ENCODE measurements at regions not wholly inside any gene's neighbourhood (a gene's known extent, or its start where the extent isn't known, plus 50 kb on each side); places are given as distances from the start of the nearest gene placed in this dataset.

- H3K9ac ChIP-seq (ENCODE audit: low read length): no peak overlapping the region
- H3K9me3 ChIP-seq (ENCODE audit: control insufficient read depth, insufficient read depth, low read depth, low read length): peaks cover 37% of the 10 kb centered on the region
- H3K27me3 ChIP-seq (ENCODE audit: control insufficient read depth, insufficient read depth, low read length): no peaks in the 10 kb centered on the region
- no peak overlapping the region for H3K27ac ChIP-seq (ENCODE audit: low read depth, low read length)
- H3K4me1 ChIP-seq (ENCODE audit: control insufficient read depth, insufficient read depth, low read length): peaks cover 3% of the 10 kb centered on the region; the same call in 1 of the 2 replicates
- H3K36me3 ChIP-seq (ENCODE audit: control insufficient read depth, insufficient read depth, low read length): no peaks in the 10 kb centered on the region; the same call in 1 of the 2 replicates
- H3K4me3 ChIP-seq (ENCODE audit: low read depth, low read length): no peak overlapping the region
Measured at GRCh38 chr2:167451496-167452289, 563.4 kb downstream of the XIRP2 start.

DNA sequence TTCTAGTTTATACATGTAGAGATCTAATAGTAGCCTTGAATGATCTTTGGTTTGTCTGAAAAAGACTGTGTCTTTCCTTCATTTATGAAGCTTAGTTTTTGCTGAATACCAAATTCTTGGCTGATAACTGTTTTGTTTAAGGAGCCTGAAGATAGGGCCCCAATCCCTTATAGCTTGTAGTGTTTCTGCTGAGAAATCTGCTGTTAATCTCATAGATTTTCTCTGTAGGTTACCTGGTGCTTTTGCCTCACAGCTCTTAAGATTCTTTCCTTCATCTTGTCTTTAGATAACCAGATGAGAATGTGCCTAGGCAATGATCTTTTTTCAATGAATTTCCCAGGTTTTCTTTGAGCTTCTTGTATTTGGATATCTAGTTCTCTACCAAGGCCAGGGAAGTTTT, 562.1 kb downstream of the XIRP2 start:
- peaks cover 40% of the 10 kb centered on the region for H3K9me3 ChIP-seq (ENCODE audit: control insufficient read depth, insufficient read depth, low read depth, low read length)
- H3K4me1 ChIP-seq (ENCODE audit: control insufficient read depth, insufficient read depth, low read length): peaks cover 3% of the 10 kb centered on the region; the same call in 1 of the 2 replicates
- no peak overlapping the region for H3K4me3 ChIP-seq (ENCODE audit: low read depth, low read length)
- H3K9ac ChIP-seq (ENCODE audit: low read length): no peak overlapping the region
- H3K27ac ChIP-seq (ENCODE audit: low read depth, low read length): no peak overlapping the region
- H3K36me3 ChIP-seq (ENCODE audit: control insufficient read depth, insufficient read depth, low read length): no peaks in the 10 kb centered on the region; the same call in 1 of the 2 replicates
- no peaks in the 10 kb centered on the region for H3K27me3 ChIP-seq (ENCODE audit: control insufficient read depth, insufficient read depth, low read length)

- Histone ChIP-seq H3K27me3 (ENCODE audit: control insufficient read depth, insufficient read depth, low read length) (no peaks in the 10 kb centered on the region), H3K9me3 (ENCODE audit: control insufficient read depth, insufficient read depth, low read depth, low read length) (peaks cover 2% of the 10 kb centered on the region; the same call in 1 of the 2 replicates), H3K36me3 (ENCODE audit: control insufficient read depth, insufficient read depth, low read length) (no peaks in the 10 kb centered on the region), H3K4me1 (ENCODE audit: control insufficient read depth, insufficient read depth, low read length) (peaks cover 15% of the 10 kb centered on the region; the same call in 1 of the 2 replicates), H3K9ac (ENCODE audit: low read length) (no peak overlapping the region), H3K4me3 (ENCODE audit: low read depth, low read length) (no peak overlapping the region), H3K27ac (ENCODE audit: low read depth, low read length) (no peak overlapping the region)
Measured at GRCh38 chr2:167440382-167440781, 552.1 kb downstream of the XIRP2 start.

GRCh38 chr2:167438206-167438605, 549.9 kb downstream of the XIRP2 start:
- Histone ChIP-seq H3K9me3 (ENCODE audit: control insufficient read depth, insufficient read depth, low read depth, low read length) (peaks cover 2% of the 10 kb centered on the region; the same call in 1 of the 2 replicates), H3K4me3 (ENCODE audit: low read depth, low read length) (no peak overlapping the region), H3K27ac (ENCODE audit: low read depth, low read length) (no peak overlapping the region), H3K27me3 (ENCODE audit: control insufficient read depth, insufficient read depth, low read length) (no peaks in the 10 kb centered on the region), H3K9ac (ENCODE audit: low read length) (no peak overlapping the region), H3K4me1 (ENCODE audit: control insufficient read depth, insufficient read depth, low read length) (peaks cover 15% of the 10 kb centered on the region; the same call in 1 of the 2 replicates), H3K36me3 (ENCODE audit: control insufficient read depth, insufficient read depth, low read length) (no peaks in the 10 kb centered on the region)

- H3K27ac ChIP-seq (ENCODE audit: low read depth, low read length): no peak overlapping the region
- no peak overlapping the region for H3K4me3 ChIP-seq (ENCODE audit: low read depth, low read length)
- H3K9me3 ChIP-seq (ENCODE audit: control insufficient read depth, insufficient read depth, low read depth, low read length): peaks cover 2% of the 10 kb centered on the region; the same call in 1 of the 2 replicates
- H3K27me3 ChIP-seq (ENCODE audit: control insufficient read depth, insufficient read depth, low read length): no peaks in the 10 kb centered on the region
- no peaks in the 10 kb centered on the region; the same call in 1 of the 2 replicates for H3K4me1 ChIP-seq (ENCODE audit: control insufficient read depth, insufficient read depth, low read length)
- H3K9ac ChIP-seq (ENCODE audit: low read length): no peak overlapping the region
- H3K36me3 ChIP-seq (ENCODE audit: control insufficient read depth, insufficient read depth, low read length): no peaks in the 10 kb centered on the region
Measured at GRCh38 chr2:167431949-167432348, 543.7 kb downstream of the XIRP2 start.

GRCh38 chr2:167430447-167430846, 542.2 kb downstream of the XIRP2 start:
- Histone ChIP-seq H3K9ac (ENCODE audit: low read length) (no peak overlapping the region), H3K27ac (ENCODE audit: low read depth, low read length) (no peak overlapping the region), H3K4me3 (ENCODE audit: low read depth, low read length) (no peak overlapping the region), H3K9me3 (ENCODE audit: control insufficient read depth, insufficient read depth, low read depth, low read length) (peaks cover 8% of the 10 kb centered on the region; the same call in 1 of the 2 replicates), H3K36me3 (ENCODE audit: control insufficient read depth, insufficient read depth, low read length) (no peaks in the 10 kb centered on the region), H3K27me3 (ENCODE audit: control insufficient read depth, insufficient read depth, low read length) (no peaks in the 10 kb centered on the region), H3K4me1 (ENCODE audit: control insufficient read depth, insufficient read depth, low read length) (no peaks in the 10 kb centered on the region)

DNA sequence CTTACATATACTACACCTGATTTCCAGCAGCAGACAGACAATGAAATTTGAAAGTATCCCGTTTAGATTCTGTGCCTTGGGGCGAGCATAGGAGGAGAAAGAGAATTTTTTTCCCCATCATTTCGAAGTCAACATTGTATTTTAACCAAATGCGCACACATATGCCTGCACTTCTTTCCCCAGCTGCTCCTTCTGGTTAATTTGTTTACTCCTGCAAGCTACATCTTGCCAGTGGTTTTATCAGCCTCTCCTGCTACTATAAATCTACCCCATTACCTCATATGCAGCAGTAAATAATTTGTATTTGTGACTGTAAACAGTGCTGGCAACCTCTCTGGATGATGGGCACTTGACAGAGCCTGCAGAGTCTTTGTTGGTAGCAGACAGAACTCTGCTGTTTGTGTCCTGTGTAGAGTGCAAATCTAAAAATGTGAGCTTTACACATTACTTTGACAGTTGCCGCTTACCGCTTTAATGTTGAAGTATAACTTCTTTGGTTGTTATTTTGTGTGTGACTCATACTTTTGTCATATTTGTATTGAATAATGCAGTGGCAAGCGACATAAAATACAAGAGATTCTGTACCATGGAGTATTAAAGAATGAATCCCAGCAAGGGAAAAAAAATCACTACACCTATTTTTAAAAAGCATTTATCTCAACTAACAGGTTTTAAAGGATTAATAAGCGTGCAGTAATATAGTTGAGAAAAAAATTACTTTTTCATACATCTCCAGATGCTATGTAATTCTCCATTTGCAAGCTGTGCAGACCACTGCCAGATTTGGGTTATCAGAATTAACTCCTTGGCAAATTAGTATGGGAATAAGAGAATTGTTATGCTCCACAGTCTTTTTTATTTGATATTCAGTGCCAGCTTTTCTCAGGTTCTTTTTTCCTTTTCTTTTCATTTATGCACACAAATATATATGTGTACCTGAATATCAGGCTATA, 536.8 kb downstream of the XIRP2 start:
- Histone ChIP-seq H3K4me1 (ENCODE audit: control insufficient read depth, insufficient read depth, low read length) (peaks cover 8% of the 10 kb centered on the region; the same call in 1 of the 2 replicates), H3K27me3 (ENCODE audit: control insufficient read depth, insufficient read depth, low read length) (no peaks in the 10 kb centered on the region), H3K27ac (ENCODE audit: low read depth, low read length) (no peak overlapping the region), H3K9ac (ENCODE audit: low read length) (no peak overlapping the region), H3K36me3 (ENCODE audit: control insufficient read depth, insufficient read depth, low read length) (no peaks in the 10 kb centered on the region), H3K9me3 (ENCODE audit: control insufficient read depth, insufficient read depth, low read depth, low read length) (peaks cover 8% of the 10 kb centered on the region; the same call in 1 of the 2 replicates), H3K4me3 (ENCODE audit: low read depth, low read length) (no peak overlapping the region)

DNA sequence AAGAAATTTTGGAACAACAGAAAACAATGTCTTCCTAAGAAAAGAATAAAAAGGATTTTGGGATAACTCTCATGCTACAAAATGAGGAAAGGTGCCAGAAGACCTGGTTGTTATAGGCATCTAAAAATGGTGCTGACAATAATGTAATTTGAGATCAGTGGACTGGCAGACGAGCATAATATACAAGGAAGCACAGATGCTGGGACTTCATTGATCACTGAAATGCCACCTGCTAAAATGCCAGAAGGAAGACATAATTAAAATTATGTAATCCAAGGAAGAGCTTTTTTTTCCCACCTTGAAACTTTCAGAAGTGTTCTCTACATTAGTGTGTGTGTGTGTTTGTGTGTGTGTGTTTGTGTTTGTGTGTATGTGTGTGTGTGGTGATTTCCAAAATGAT, 535.9 kb downstream of the XIRP2 start:
- Histone ChIP-seq H3K4me1 (ENCODE audit: control insufficient read depth, insufficient read depth, low read length) (peaks cover 8% of the 10 kb centered on the region; the same call in 1 of the 2 replicates), H3K9me3 (ENCODE audit: control insufficient read depth, insufficient read depth, low read depth, low read length) (peaks cover 8% of the 10 kb centered on the region; the same call in 1 of the 2 replicates), H3K27me3 (ENCODE audit: control insufficient read depth, insufficient read depth, low read length) (no peaks in the 10 kb centered on the region), H3K9ac (ENCODE audit: low read length) (no peak overlapping the region), H3K4me3 (ENCODE audit: low read depth, low read length) (no peak overlapping the region), H3K36me3 (ENCODE audit: control insufficient read depth, insufficient read depth, low read length) (no peaks in the 10 kb centered on the region), H3K27ac (ENCODE audit: low read depth, low read length) (no peak overlapping the region)

DNA sequence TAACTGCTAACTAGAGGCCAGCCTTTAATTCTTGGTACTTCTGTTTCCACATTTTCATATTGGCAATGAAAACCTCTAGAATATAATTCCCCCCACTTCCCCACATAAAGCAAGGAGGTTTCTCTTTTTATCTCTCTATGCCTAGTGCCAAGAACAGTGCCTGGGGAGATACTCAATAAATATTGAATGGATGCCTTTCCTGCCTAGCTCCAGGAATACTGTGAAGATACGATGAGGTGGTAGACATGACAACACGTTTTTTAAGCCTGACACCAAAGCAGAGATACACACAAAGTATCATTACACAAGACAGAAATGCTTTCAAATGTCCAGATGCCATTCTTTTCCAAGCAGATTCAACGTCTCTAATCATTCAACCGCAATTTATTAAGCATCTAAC, 535.5 kb downstream of the XIRP2 start:
- Histone ChIP-seq H3K4me1 (ENCODE audit: control insufficient read depth, insufficient read depth, low read length) (peaks cover 8% of the 10 kb centered on the region; the same call in 1 of the 2 replicates), H3K27me3 (ENCODE audit: control insufficient read depth, insufficient read depth, low read length) (no peaks in the 10 kb centered on the region)

DNA sequence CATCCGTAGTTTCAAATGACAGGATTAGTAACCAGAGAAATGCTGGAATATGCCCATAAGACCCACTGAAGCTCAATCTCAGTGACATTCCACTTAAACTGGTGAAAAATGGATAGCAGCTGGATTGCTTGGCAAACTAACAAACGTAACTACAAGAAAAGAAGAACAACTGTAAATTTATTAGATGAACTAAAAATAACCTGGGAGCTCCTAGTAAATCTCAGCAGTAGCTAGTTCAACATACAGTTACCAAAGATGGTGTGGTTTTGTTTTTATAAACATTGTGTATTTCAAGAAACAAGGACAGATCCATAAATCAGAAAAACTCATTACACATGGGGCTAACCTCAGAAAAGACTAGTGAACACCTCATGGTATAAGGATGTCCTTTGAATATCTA, 531.9 kb downstream of the XIRP2 start:
- Histone ChIP-seq H3K9ac (ENCODE audit: low read length) (no peak overlapping the region), H3K27me3 (ENCODE audit: control insufficient read depth, insufficient read depth, low read length) (no peaks in the 10 kb centered on the region), H3K27ac (ENCODE audit: low read depth, low read length) (no peak overlapping the region), H3K4me1 (ENCODE audit: control insufficient read depth, insufficient read depth, low read length) (peaks cover 8% of the 10 kb centered on the region; the same call in 1 of the 2 replicates), H3K9me3 (ENCODE audit: control insufficient read depth, insufficient read depth, low read depth, low read length) (peaks cover 17% of the 10 kb centered on the region), H3K4me3 (ENCODE audit: low read depth, low read length) (no peak overlapping the region), H3K36me3 (ENCODE audit: control insufficient read depth, insufficient read depth, low read length) (0 out of 2 replicates have a peak, but pooled peaks cover 2% of the 10 kb centered on the region)

More for the DNA sequence above, 535.5 kb downstream of the XIRP2 start:
- Histone ChIP-seq H3K4me3 (ENCODE audit: low read depth, low read length) (no peak overlapping the region), H3K36me3 (ENCODE audit: control insufficient read depth, insufficient read depth, low read length) (no peaks in the 10 kb centered on the region), H3K9me3 (ENCODE audit: control insufficient read depth, insufficient read depth, low read depth, low read length) (peaks cover 8% of the 10 kb centered on the region; the same call in 1 of the 2 replicates), H3K27ac (ENCODE audit: low read depth, low read length) (no peak overlapping the region), H3K9ac (ENCODE audit: low read length) (no peak overlapping the region)
